K562 (cell line): ENCODE measurements at regions not wholly inside any gene's neighbourhood (a gene's known extent, or its start where the extent isn't known, plus 50 kb on each side); places are given as distances from the start of the nearest gene placed in this dataset.

Experiments used
- ATAC-seq: fragments of 200-7000 bp; cut with Tn5 transposase; 3 replicates; pipeline ENCODE4 v1.9.1; 2020; ENCODE audit warnings: moderate library complexity
- BruUV-seq: library from RNA; stranded (reverse); fragments of 400-500 nt; replicated peaks from 2 replicates; lab custom pipeline; 2021; lab: Mats Ljungman, UMichigan
- CTCF ChIA-PET: fragments of 300-600 bp; formaldehyde crosslinking; extraction: SDS; loops from one replicate; lab custom pipeline; 2021; ENCODE audit warnings: low intra/inter-chr PET ratio; lab: Yijun Ruan, JAX
- POLR2A ChIA-PET: fragments of 300-600, 350-650 bp; sonication (Branson Sonifier 250); formaldehyde crosslinking; extraction: SDS; loops from one replicate; lab custom pipeline; 2021; ENCODE audit warnings: antibody characterized with exemption, inconsistent platforms; lab: Yijun Ruan, JAX
- DNase-seq, 4 experiments: peaks; one replicate each; pipeline versions ENCODE4 v3.0.0 to v3.0.0-alpha.2; 2011 to 2018; ENCODE audit warnings: low spot score in 3 of 4, mixed read lengths in 3 of 4; ENCODE audit errors: extremely low read depth in 1 of 4
- FAIRE-seq: peaks from 2 replicates; lab custom pipeline; 2011; peaks lifted over from hg19 to GRCh38; lab: Jason Lieb, UNC
- H2AFZ ChIP-seq: 2 replicates; pipeline ENCODE4 v1.6.0; 2011; ENCODE audit warnings: low read depth, low read length, control low read depth, inconsistent platforms
- H3K27ac ChIP-seq: fragments of 200-600 bp; 3 replicates; pipeline ENCODE4 v1.8.0; 2011; ENCODE audit warnings: low read depth, mild to moderate bottlenecking, control low read depth, inconsistent platforms, low read length, moderate library complexity, mixed read lengths; ENCODE audit errors: extremely low read depth
- H3K27me3 ChIP-seq, 2 experiments: fragments of 300-600 bp in 1 of 2; 2 replicates in 1 of 2; 3 replicates in 1 of 2; pipeline versions ENCODE4 v1.6.0 to v1.8.0; 2011; ENCODE audit warnings: inconsistent platforms in 2 of 2, low read length in 2 of 2, mild to moderate bottlenecking in 1 of 2, mixed read lengths in 1 of 2, moderate library complexity in 1 of 2; ENCODE audit not compliant: control insufficient read depth in 2 of 2, insufficient read depth in 2 of 2
- H3K36me3 ChIP-seq: fragments of 300-600 bp; 3 replicates; pipeline ENCODE4 v1.8.0; 2011; ENCODE audit warnings: mild to moderate bottlenecking, low read length, inconsistent platforms; ENCODE audit not compliant: control insufficient read depth, insufficient read depth
- H3K4me1 ChIP-seq, 2 experiments: fragments of 200-600 bp in 1 of 2; replicated peaks in 1 of 2; 2 replicates in 1 of 2; 3 replicates in 1 of 2; pipeline versions ENCODE4 v1.5.1 to v1.8.0; 2011; ENCODE audit warnings: inconsistent platforms in 2 of 2, low read length in 2 of 2, mild to moderate bottlenecking in 1 of 2, mixed read lengths in 1 of 2, moderate library complexity in 1 of 2; ENCODE audit not compliant: control insufficient read depth in 2 of 2, insufficient read depth in 2 of 2
- H3K4me2 ChIP-seq: 2 replicates; pipeline ENCODE4 v1.6.1; 2011; ENCODE audit warnings: low read length, control low read depth, inconsistent platforms, mixed read lengths; ENCODE audit not compliant: insufficient read depth
- H3K4me3 ChIP-seq: fragments of 200-600 bp; sonication (generic), shearing (Covaris generic); 2 replicates; pipeline ENCODE4 v1.5.1; 2016; ENCODE audit warnings: control low read depth, inconsistent platforms
- H3K79me2 ChIP-seq: fragments of 200-600 bp; 3 replicates; pipeline ENCODE4 v1.8.0; 2011; ENCODE audit warnings: low read length, inconsistent platforms; ENCODE audit not compliant: control insufficient read depth, insufficient read depth
- H3K9ac ChIP-seq, 2 experiments: 2 replicates each; pipeline versions ENCODE4 v1.6.0 to v1.6.1; 2011; ENCODE audit warnings: low read depth in 2 of 2, low read length in 2 of 2, control low read depth in 1 of 2, inconsistent platforms in 1 of 2, mild to moderate bottlenecking in 1 of 2, mixed read lengths in 1 of 2; ENCODE audit not compliant: insufficient read depth in 1 of 2
- H3K9me1 ChIP-seq: one replicate; pipeline ENCODE4 v1.6.0; 2011; ENCODE audit warnings: inconsistent platforms, mild to moderate bottlenecking, low read length, moderate library complexity; ENCODE audit not compliant: control insufficient read depth, insufficient read depth
- H3K9me3 ChIP-seq: replicated peaks from 2 replicates; pipeline ENCODE4 v1.5.1; 2011; ENCODE audit warnings: low read depth, low read length, inconsistent platforms; ENCODE audit not compliant: control insufficient read depth, insufficient read depth
- H4K20me1 ChIP-seq: replicated peaks from 2 replicates; pipeline ENCODE4 v1.6.1; 2011; ENCODE audit warnings: low read length, inconsistent platforms, mixed read lengths; ENCODE audit not compliant: control insufficient read depth, insufficient read depth
- AFF4 ChIP-seq: sonication (generic); formaldehyde crosslinking; IDR thresholded peaks from 2 replicates; pipeline ENCODE4 v1.8.0; 2023; ENCODE audit warnings: mild to moderate bottlenecking, missing genetic modification reagents
- ARHGAP35 ChIP-seq: fragments of 450-650 bp; IDR thresholded peaks from 2 replicates; pipeline ENCODE4 v1.6.1; 2018; ENCODE audit not compliant: partially characterized antibody
- DEAF1 ChIP-seq: fragments of 450-650 bp; formaldehyde crosslinking; IDR thresholded peaks from 2 replicates; pipeline ENCODE4 v1.4.0; 2020; ENCODE audit warnings: mild to moderate bottlenecking, moderate library complexity
- GTF2F1 ChIP-seq: IDR thresholded peaks from 2 replicates; pipeline ENCODE4 v1.6.1; 2011; ENCODE audit warnings: low read depth, low read length, improper control_type of control experiment
- PPARD ChIP-seq: fragments of 250-450 bp; sonication (Bioruptor Pico); IDR thresholded peaks from 2 replicates; pipeline ENCODE4 v1.8.0; 2022; ENCODE audit warnings: inconsistent platforms, mild to moderate bottlenecking, moderate library complexity
- PTTG1 ChIP-seq: fragments of 450-650 bp; IDR thresholded peaks from 2 replicates; pipeline ENCODE4 v1.6.1; 2016; ENCODE audit warnings: low read depth, mild to moderate bottlenecking, missing genetic modification characterization, missing compliant biosample characterization
- RAD51 ChIP-seq: fragments of 450-650 bp; IDR thresholded peaks from 2 replicates; pipeline ENCODE4 v1.7.1; 2016; ENCODE audit warnings: low read depth, mild to moderate bottlenecking, borderline replicate concordance
- RBM34 ChIP-seq: fragments of 200-400 bp; formaldehyde crosslinking; IDR thresholded peaks from 2 replicates; pipeline ENCODE4 v1.6.1; 2018; ENCODE audit warnings: low read length, borderline replicate concordance; ENCODE audit not compliant: insufficient read depth
- SP2 ChIP-seq: IDR thresholded peaks from 2 replicates; pipeline ENCODE4 v1.6.1; 2011; ENCODE audit warnings: mild to moderate bottlenecking, low read depth, low read length, moderate library complexity; ENCODE audit not compliant: poor library complexity, severe bottlenecking; ENCODE audit errors: extremely low read depth
- TAF9B ChIP-seq: fragments of 450-650 bp; IDR thresholded peaks from 2 replicates; pipeline ENCODE4 v1.6.1; 2018; ENCODE audit warnings: mild to moderate bottlenecking; ENCODE audit not compliant: partially characterized antibody
- TBP ChIP-seq: optimal IDR thresholded peaks from 2 replicates; pipeline ENCODE3; 2011; ENCODE audit warnings: low read depth, low read length, improper control_type of control experiment
- ZFP30 ChIP-seq: fragments of 250-450 bp; sonication (Bioruptor Pico); IDR thresholded peaks from 2 replicates; pipeline ENCODE4 v1.8.0; 2022; ENCODE audit warnings: moderate library complexity, mild to moderate bottlenecking, inconsistent platforms, borderline replicate concordance
- ZFP91 ChIP-seq: sonication (generic); formaldehyde crosslinking; IDR thresholded peaks from 2 replicates; pipeline ENCODE4 v1.8.0; 2022; ENCODE audit warnings: mild to moderate bottlenecking, missing genetic modification reagents
- ZKSCAN8 ChIP-seq: fragments of 200-800 bp; sonication (Bioruptor generic); IDR thresholded peaks from 2 replicates; pipeline ENCODE4 v1.6.1; 2016; ENCODE audit warnings: missing genetic modification characterization, missing compliant biosample characterization
- ZNF12 ChIP-seq: sonication (generic); formaldehyde crosslinking; IDR thresholded peaks from 2 replicates; pipeline ENCODE4 v1.4.0; 2020; ENCODE audit warnings: mild to moderate bottlenecking, missing genetic modification reagents
- ZNF184 ChIP-seq: sonication (generic); formaldehyde crosslinking; IDR thresholded peaks from 2 replicates; pipeline ENCODE4 v1.5.0; 2020; ENCODE audit warnings: missing genetic modification reagents
- WGBS: fragments of 100-300 bp; shearing (Covaris generic); methylation state at CpG from one replicate; pipeline ENCODE4 v1.1.6; 2016; ENCODE audit warnings: low coverage, mixed read lengths; ENCODE audit not compliant: insufficient coverage; ENCODE audit errors: missing lambda C conversion rate; 5-methylcytosine and 5-hydroxymethylcytosine counted together
- in situ Hi-C: fragments of 300-500 bp; cut with MboI; formaldehyde crosslinking; loops from 4 replicates; pipeline ENCODE4 v1.15.0; 2018; ENCODE audit warnings: inconsistent platforms, mixed read lengths
- intact Hi-C: fragments of 100-400 bp; cut with micrococcal nuclease; formaldehyde crosslinking; loops from 2 replicates; pipeline ENCODE4 v1.14.2; 2022

- no peak overlapping the region for H3K4me2 ChIP-seq
- no TSS peak for BruUV-seq
- no peak overlapping the region for H3K9ac ChIP-seq
- ChIA-PET POLR2A (no interaction called here), CTCF (no interaction called here)
- no peaks in the 10 kb centered on the region for H3K36me3 ChIP-seq
- H3K4me3 ChIP-seq = no peak overlapping the region
- no peak for ATAC-seq
- H3K27ac ChIP-seq = no peak overlapping the region
- DNase-seq = no peak
- H4K20me1 ChIP-seq = no peaks in the 10 kb centered on the region
- no peaks in the 10 kb centered on the region for H3K9me3 ChIP-seq
- H3K9me1 ChIP-seq = no peaks in the 10 kb centered on the region
- FAIRE-seq = no peak
- in situ Hi-C loops (no loop called here), intact Hi-C loops (no loop called here)
- no peak overlapping the region for H2AFZ ChIP-seq
- no peaks in the 10 kb centered on the region for H3K27me3 ChIP-seq
- no peaks in the 10 kb centered on the region for H3K79me2 ChIP-seq
- H3K4me1 ChIP-seq = no peaks in the 10 kb centered on the region
- WGBS = 5% methylated on average over 2 of the region's 2 CpGs
- TF ChIP-seq DEAF1 (CRISPR knock-in tag) (no peak), PTTG1 (no peak), ARHGAP35 (no peak), AFF4 (CRISPR knock-in tag) (no peak), ZNF12 (CRISPR knock-in tag) (no peak), RBM34 (no peak), SP2 (no peak), ZNF184 (CRISPR knock-in tag) (no peak), ZFP91 (CRISPR knock-in tag) (no peak), PPARD (CRISPR knock-in tag) (no peak), RAD51 (no peak), ZFP30 (CRISPR knock-in tag) (no peak), TAF9B (no peak), TBP (no peak), ZKSCAN8 (no peak), GTF2F1 (no peak)
Observed at GRCh38 chr21:24681456-24681855, 925.8 kb downstream of the MRPL39 start.
